Sciatic nerve (tissue), 2 donors: ENCODE measurements at regions not wholly inside any gene's neighbourhood (a gene's known extent, or its start where the extent isn't known, plus 50 kb on each side); places are given as distances from the start of the nearest gene placed in this dataset.

Experiments
- ATAC-seq: fragments of 200-7000 bp; cut with Tn5 transposase; one replicate; pipeline ENCODE4 v1.9.1; 2020; ENCODE audit warnings: mild to moderate bottlenecking, moderate library complexity
- DNase-seq: peaks from one replicate; pipeline ENCODE4 v3.0.0-alpha.2; 2020; ENCODE audit warnings: low spot score
- intact Hi-C: fragments of 100-400 bp; cut with DNase I; formaldehyde crosslinking; loops from one replicate; pipeline ENCODE4 v1.14.2; 2022
- donor health status: DM: no; HTN: no; CAD: no.
- donor health status: DM: no; HTN: no; CAD: no.

DNA sequence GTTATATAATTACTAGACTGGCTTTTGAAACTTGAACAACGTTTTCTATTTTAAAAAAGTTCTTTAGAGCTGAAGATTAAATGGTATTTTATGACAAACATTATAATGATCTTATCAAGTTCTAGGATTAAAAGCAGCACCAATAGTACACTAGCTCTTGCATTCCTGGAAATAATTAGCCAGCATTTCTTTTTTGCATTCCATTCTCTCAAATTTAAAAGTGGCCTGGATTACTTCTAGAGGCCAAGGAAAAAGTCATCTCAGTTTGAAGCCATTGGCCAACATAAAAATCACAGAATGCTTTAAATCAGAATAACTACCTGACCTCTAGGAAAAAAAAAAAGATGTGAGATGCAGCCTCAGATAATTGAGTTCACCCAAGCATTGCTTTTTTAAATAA is 1326.4 kb upstream of the SORCS1 start:
- DNase-seq (no peak), ATAC-seq (no peak)
- intact Hi-C loops: no loop called here

DNA sequence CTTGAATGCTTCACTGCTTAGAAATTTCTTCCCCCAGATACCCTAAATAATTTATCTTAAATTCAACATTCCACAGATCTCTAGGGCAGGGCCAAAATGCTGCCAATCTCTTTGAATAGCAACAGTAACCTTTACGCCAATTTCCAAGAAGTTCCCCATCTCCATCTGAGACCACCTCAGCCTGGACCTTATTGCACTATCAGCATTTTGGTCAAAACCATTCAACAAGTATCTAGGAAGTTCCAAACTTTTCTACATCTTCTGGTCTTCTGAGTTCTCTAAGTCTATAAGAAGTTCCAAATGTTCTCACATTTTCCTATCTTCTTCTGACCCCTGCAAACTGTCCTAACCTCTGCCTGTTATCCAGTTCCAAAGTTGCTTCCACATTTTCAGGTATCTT is 1306.9 kb upstream of the SORCS1 start:
- DNase-seq (no peak), ATAC-seq (no peak)
- intact Hi-C loops: no loop called here

DNA sequence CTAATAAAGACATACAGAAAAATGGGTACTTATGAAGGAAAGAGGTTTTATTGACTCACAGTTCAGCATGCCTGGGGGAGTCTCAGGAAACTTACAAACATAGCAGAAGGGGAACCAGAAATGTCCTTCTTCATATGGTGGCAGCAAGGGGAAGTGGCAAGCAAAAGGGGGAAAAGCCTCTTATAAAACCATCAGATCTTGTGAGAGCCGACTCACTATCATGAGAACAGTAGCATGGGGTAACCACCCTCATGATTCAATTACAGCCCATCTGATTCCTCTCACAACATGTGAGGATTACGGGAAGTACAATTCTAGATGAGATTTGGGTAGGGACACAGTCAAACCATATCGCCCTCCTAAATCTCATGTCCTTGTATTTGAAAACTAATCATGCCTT is 1305.4 kb upstream of the SORCS1 start:
- no peak for DNase-seq
- ATAC-seq: no peak
- intact Hi-C loops: no loop called here

GRCh38 chr10:108465871-108466641 is 1301.5 kb upstream of the SORCS1 start:
- DNase-seq (peak; percentile 68), ATAC-seq (peak; percentile 71)
- intact Hi-C loops: no loop called here

DNA sequence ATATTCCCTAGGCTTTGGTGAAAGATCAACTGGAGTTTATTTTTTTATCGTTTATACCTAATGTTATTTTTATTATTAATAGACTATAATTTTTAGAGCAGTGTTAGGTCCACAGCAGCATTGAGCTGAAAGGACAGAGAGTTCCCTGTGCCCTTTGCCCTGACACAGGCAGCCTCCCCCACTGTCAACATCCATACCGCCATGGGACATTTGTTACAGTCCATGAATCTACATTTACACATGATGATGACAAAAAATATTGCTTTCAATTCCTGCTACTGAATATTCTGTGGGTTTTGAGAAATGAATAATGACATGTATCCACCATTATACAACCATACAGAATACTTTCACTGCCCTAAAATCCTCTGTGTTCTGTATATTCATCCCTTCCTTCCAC is 1297.5 kb upstream of the SORCS1 start:
- DNase-seq (no peak), ATAC-seq (no peak)
- intact Hi-C loops: no loop called here

DNA sequence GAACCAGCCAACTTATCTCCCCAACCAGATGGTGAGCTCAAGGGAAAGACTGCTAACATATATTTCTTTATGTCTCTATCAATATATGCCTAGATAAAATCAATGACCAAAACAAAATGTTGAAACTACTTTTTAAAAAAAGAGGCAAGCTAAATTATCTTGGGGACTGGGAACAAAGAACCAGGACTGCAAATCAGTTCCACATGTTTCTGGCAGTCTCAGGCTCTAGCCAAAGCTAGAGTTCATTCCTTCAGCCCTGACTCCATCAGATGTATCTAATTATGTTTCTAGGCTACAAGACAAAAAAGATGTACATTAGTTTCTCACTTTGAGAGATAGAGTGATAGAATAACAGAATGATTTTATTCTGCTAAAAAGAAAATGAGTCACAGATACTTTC is 1290.3 kb upstream of the SORCS1 start:
- ATAC-seq (peak; percentile 71), DNase-seq (no peak)
- intact Hi-C loops: no loop called here

- DNase-seq (no peak), ATAC-seq (peak; percentile 42)
- intact Hi-C loops: no loop called here
These were observed 1289.7 kb upstream of the SORCS1 start for GRCh38 chr10:108454224-108454623.

DNA sequence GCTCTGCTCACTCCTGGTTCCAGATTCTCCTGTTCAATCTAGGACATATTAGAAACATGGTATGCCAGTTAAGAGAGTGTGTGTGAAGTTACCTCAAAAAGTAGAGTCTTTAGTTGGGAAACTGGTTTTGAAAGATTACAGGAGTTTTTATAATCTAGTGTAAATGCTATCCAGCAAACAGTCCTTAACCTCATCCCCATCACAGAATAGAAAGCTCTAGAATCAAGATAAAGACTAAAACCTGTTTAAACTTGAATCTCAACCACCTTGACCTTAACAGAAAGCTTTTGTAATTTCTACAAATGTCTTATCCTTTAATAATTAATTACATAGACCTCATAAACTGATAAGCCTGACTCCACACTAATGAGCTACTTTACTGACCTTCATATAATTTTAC is 1288.7 kb upstream of the SORCS1 start:
- no peak for DNase-seq
- no peak for ATAC-seq
- intact Hi-C loops: no loop called here

DNA sequence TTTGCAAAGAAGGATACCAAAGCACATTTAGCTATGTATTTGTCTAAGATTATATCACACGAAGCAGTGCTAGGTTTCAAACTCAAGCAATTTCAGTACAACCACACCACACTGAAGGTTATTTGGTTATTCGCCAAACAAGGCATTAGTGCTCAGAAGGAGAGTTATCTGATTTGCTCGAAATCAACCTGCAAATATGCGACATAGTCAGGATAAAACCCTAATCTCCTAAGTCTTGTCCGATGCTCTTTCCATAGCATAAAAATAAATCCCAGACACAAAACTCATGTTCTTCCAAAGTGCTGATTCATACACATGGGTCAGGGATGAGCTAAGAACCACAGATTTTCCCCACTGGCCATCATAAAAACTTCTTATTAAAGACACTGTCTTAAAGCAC is 1288.0 kb upstream of the SORCS1 start:
- ATAC-seq (no peak), DNase-seq (no peak)
- intact Hi-C loops: no loop called here

DNA sequence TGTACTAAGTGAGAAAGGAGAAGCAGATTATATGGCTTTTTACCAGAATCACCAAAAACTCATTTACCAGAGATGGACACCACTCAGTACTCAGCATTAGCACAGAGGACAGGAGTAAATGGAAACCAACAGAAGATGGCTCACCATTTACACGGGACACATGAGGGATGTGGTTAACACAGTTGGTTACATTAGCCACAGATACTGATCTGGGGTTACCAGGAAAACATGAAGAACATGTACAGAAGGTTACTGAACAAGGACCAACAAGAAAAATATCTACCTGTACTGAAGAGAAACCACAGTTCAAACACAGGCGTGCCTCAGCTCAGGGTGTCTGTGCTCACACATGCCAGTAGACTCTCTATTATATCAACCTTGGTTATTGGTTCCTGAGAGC is 1285.8 kb upstream of the SORCS1 start:
- intact Hi-C loops: no loop called here

GRCh38 chr10:108445746-108446145 is 1281.2 kb upstream of the SORCS1 start:
- no peak for ATAC-seq
- intact Hi-C loops: no loop called here
- no peak for DNase-seq

More for the DNA sequence above, 1285.8 kb upstream of the SORCS1 start:
- DNase-seq (no peak), ATAC-seq (no peak)

DNA sequence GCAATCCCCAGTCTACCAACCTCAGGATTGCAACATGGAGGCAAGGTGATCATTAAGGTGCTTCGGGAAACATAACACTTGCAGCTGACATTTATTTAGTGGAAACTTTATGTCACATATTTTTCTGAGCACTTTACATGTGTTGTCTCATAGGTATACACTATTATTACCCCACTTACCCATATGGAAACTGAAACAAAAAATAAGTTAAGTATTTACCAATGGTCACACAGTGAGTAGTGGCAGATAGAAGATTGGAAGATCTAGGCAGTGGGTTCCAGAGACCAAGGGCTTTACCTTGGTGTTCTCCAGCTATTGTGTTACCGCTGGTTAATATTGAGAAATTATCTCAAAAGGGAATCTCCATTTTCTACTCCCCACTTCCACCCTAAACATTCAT is 1279.1 kb upstream of the SORCS1 start:
- intact Hi-C loops: no loop called here
- ATAC-seq (no peak), DNase-seq (no peak)

DNA sequence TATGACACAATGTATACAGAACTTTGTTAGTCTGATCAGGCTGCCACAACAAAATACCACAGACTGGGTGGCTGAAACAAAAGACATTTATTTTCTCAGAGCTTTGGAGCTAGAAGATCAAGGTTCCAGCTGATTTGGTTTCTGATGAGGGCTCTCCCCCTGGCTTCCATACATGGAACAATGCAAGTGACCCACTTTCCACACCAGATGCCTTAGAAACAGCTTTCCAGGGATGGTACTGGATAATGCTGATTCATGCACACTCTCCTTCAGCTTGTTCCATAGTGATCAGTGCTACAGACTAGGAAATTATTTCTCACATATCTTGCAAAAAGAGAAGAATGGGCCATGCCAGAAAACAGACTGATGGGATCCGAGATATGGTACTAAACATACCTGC is 1274.9 kb upstream of the SORCS1 start:
- DNase-seq (no peak), ATAC-seq (no peak)
- intact Hi-C loops: no loop called here

GRCh38 chr10:108436096-108436495 is 1271.6 kb upstream of the SORCS1 start:
- ATAC-seq (no peak), DNase-seq (no peak)
- intact Hi-C loops: no loop called here

DNA sequence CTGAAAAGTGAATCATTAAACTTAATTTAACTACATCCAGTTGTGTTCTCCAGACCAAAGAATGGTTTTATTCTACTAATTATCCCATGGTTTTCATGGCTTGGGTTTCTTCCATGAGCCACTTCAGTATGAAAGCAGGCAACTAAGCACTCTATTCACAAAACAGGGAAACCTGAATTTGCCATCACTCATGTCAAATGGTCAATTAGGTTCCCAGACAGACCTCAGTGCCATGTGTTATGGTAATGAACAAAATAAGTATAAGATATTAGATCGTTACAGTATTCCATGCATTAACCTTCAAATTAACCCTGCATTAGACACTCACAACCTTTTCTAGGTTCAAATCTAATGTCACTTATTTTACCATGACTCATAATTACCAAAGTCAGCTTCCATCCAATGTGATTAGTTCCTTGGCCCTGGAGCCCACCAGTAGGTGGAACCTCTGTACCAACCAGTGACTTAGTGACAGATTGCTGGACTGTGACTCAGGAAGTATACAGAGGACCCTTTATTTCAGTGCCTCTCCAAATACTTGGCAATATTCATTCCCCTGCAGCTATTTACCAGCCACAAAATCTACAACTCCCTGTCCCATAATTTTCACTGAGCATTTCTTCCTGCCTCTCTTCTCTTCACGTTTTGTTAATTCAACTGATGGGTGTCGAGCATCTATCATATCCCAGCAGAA is 1270.2 kb upstream of the SORCS1 start:
- intact Hi-C loops: no loop called here
- no peak for DNase-seq
- ATAC-seq: no peak

DNA sequence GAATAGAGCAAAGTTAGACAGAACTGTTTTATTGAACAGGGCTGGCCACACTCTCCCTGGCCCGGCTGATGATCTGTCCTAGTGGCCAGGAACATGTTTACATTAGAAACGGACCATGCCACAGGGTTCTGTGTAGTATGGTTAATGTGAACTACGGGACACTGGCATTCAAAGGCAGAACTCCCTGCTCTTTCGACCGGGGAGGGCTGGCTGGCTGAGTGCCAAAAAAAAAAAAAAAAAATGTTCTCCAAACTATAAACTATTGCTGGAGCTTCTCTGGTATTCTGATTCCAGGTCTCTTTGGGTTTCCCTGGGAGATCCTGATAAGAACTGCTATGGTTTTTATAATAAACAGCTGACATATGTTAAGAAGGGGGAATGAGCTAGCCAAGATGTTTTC is 1262.6 kb upstream of the SORCS1 start:
- intact Hi-C loops: no loop called here
- ATAC-seq: no peak
- no peak for DNase-seq

DNA sequence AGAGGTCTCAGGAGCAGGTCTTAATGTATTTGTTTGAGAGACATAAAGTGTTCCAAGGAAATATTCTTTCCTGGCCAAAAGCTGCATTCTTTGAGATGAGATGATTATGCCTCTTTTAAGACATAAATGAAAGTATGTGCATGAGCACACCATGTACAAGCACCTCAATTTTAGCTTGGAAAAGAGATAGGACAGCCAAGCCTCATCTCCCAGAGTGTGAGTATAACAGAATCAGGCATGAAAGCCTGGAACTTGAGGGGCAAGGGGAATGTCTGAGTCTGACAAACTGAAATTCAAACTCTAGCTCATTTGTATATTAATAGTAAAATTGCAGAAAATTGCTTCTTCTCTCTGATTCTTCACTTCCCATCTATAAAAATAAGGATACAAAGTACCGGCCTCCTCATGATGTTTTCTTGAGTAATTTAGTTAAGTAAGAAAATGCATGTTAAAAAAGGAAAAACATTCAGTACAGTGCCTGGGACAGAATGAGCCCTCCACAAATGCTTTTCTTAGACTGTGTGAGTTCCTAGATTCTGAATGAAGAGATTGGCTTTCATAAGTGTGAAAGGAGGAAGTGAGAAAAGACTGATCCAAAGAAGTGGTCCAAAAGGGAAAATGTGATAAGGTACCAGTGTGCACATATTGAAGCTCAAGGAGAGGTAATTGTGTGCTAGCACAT is 1260.9 kb upstream of the SORCS1 start:
- DNase-seq (no peak), ATAC-seq (no peak)
- intact Hi-C loops: no loop called here

- no peak for ATAC-seq
- intact Hi-C loops: no loop called here
- no peak for DNase-seq
These were observed 1260.2 kb upstream of the SORCS1 start for GRCh38 chr10:108424656-108425055.

- intact Hi-C loops: no loop called here
These were observed 1257.8 kb upstream of the SORCS1 start for GRCh38 chr10:108422286-108422685.

DNA sequence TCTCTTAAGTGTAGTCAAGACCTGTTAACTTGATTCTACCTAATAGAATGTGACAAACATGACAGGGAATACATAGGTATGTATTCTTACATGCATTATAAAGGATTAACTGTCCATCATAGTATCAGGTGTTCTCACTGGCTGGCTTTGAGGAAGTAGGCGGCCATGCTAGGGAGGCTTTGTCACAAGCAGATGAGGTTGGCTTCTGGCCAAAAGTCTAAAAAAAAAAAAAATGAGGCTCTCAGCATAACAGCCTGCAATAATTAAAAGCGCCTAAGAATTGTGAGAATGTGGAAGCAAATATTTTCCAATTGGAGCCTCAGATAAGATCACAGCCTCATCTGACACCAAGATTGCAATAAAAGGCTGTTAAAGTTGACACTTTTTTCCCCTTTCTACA is 1256.8 kb upstream of the SORCS1 start:
- no peak for DNase-seq
- no peak for ATAC-seq
- intact Hi-C loops: no loop called here

More at GRCh38 chr10:108422286-108422685, 1257.8 kb upstream of the SORCS1 start:
- ATAC-seq (no peak), DNase-seq (no peak)
